HG03460 (cell line): ENCODE measurements at regions not wholly inside any gene's neighbourhood (a gene's known extent, or its start where the extent isn't known, plus 50 kb on each side); places are given as distances from the start of the nearest gene placed in this dataset.

ENCODE experiments used
- ATAC-seq: cut with Tn5 transposase; IDR thresholded peaks from one replicate; pipeline ENCODE4 v1.9.1; 2021; ENCODE audit not compliant: unreplicated experiment

- ATAC-seq: peak; percentile 26
Measured at GRCh38 chr3:152516216-152516615, 247.5 kb downstream of the MBNL1 start.

DNA sequence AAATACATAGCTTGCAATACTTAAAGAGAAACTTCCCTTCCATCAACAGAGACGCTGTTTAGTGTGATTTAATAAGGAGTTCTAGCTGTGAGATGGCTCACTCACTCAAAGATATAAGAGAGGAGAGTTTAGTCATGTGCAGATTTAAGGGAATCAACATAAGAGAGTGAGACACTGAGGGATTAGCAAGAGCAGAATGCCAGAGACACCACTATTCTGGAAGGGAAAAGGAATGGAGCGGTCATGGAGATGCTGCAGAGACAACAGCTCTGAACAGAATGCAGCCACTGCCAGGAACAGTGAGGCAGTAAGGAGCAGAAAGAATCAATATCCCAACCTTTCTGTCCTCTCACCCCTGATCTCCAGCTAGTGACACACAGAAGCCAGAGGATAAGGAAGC, 248.8 kb downstream of the MBNL1 start:
- no peak for ATAC-seq

DNA sequence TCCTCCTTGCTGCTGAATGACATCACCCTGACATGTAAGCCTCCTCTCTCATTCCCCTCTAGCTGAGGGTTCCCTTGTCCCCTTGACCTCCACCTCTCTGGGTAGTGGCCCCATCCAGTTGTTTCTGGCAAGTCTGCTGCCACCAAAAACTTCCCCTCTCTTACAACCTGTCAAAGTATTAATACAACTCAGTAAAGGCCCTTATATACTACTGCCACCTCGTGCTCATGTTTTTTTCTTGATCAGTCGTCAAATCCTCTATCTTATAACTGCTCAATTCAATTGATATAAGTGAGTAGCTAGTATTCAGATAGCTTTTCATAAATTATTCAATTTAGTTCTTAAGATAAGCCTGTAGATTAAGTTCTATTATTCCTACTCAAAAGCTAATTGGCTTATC, 249.6 kb downstream of the MBNL1 start:
- ATAC-seq: no peak

DNA sequence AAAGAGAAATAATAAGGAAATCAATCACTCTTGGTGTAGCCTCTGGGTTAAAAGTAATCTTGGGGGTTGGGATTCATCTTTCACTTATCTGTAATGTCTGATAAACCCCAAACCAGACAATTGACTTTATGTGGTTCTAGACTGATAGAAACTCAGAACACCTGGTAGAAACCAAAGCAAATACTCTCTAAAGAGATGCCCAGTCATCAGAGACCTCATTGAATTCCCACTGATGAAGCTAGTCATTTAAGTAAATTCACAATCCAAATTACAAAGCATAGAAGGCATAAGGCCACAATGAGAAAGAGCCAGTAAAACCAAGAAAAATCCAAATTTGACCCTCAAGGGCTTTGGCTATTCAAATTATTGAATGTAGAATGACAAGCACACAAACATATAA, 250.6 kb downstream of the MBNL1 start:
- peak; percentile 54 for ATAC-seq

- no peak for ATAC-seq
Measured at GRCh38 chr3:152522036-152522435, 253.3 kb downstream of the MBNL1 start.

DNA sequence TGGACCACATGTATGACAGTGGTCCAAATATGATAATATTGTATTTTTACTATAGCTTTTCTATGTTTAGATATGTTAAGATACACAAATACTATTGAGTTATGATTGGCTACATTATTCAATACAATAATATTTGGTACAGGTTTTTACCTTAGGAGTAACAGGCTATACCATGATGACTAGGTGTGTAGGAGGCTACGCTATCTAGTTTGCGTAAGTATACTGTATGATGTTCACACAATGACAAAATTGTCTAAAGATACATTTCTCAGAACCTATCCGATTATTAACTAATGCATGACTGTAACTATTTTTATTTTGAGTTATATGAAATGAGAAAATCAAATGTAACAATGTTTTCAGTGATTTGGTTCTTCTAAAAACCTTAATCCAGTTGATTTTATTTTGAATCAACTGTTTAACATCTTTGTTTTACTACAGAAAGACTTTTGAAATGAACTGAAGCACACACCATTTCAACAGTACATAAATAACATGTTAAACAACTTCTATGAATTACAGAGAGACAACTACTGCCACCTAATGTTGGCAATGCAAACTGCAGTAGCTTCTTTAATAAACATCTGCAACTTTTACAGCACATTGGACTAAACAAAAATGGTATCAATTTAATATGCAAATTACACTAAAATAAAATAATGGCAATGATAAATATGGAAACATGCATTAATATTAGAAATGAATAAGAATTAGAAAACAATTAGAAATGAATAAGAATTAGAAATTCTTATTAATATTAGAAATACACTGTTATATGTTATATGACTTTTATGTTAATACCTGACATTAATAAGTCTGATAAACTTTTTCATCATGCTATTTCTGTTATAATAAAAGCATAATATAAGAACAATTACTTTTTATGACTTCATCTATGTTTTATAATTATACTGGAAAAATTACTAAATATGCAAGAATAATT, 255.7 kb downstream of the MBNL1 start:
- no peak for ATAC-seq

GRCh38 chr3:152531717-152532116, 263.0 kb downstream of the MBNL1 start:
- no peak for ATAC-seq

DNA sequence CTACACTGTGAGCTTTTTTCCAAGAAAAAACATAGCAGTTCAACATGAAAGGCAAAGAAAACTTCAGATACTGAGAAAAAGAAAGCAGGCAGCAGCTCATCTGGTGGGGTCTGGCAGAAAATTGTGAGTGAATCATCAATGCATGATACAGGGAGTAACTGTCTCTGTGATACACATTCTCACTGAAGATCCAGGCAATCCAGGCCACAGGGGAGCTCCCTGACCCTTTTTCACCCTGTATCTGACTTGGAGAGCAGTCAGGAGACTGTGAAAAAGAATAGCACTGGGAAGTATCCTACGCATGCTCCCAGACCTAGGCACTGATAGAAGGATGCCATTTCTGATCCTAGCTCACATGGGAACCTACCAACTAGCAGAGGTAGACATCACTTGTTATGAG, 269.8 kb downstream of the MBNL1 start:
- ATAC-seq: no peak

DNA sequence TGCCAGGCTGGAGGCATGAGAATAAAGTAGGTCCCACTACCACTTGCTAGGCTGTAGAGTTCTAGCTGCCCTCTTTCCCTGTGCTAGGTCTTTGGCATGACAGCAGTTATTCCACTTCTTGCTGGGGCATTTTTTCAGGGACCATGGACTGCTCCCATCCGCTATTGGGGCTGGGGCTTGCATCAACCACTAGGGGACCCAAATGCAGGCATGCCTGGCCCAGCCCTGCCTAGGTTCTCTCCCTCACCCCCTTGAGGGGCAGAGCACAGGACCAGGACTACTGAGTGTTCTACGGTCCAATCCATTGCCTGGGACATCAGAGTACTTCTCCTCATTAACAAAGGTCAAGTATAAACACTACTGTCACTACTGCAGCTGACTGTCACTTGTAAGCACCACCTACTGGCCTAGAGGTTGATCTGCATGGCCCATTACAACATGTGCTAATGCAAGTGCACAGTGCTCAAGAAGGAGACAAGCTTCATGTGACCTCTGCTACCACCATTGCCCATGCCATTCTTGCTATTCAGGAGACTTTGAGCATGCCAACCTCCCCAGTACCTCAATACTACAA, 270.5 kb downstream of the MBNL1 start:
- ATAC-seq: no peak

- no peak for ATAC-seq
Measured at GRCh38 chr3:152540120-152540519, 271.4 kb downstream of the MBNL1 start.

GRCh38 chr3:152547153-152547552, 278.4 kb downstream of the MBNL1 start:
- ATAC-seq: no peak

- no peak for ATAC-seq
Measured at GRCh38 chr3:152549263-152549662, 280.5 kb downstream of the MBNL1 start.

DNA sequence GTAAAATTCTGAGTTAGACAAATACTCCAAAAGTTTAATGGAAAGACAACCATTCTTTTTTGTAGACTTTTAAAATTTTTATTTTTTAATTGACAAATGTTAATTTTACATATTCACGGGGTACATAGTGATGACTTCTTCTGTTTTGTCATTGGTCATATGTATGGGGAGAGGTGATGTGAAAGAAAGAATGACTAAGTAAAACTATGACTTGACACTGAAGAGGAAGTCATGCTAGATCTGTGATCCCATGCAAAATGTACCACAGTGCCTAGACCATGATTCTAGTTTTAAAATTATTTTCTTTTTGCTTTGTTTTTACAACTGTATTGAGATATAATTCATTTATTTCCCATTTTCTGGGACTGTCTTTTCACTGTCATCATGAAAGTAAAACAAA, 281.6 kb downstream of the MBNL1 start:
- no peak for ATAC-seq

DNA sequence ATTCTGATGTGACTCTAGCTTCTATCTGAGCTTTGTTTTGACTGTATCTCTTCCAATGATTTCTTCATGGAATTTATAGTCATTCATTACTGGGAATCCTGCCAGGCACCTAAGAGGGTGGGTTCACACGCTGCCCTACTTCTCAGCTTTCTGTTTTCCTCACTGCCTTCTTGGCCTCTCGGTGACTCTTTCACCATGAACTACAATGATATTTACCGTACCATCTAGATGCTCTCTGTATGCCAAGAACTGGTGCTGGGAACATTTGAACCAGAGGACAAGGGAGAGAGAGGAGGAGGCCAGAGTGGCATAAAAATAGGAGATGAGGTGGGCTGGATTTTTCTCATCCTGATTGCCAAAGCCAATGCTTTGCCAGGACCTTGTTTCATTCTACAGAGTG, 280.0 kb upstream of the P2RY1 start:
- no peak for ATAC-seq

DNA sequence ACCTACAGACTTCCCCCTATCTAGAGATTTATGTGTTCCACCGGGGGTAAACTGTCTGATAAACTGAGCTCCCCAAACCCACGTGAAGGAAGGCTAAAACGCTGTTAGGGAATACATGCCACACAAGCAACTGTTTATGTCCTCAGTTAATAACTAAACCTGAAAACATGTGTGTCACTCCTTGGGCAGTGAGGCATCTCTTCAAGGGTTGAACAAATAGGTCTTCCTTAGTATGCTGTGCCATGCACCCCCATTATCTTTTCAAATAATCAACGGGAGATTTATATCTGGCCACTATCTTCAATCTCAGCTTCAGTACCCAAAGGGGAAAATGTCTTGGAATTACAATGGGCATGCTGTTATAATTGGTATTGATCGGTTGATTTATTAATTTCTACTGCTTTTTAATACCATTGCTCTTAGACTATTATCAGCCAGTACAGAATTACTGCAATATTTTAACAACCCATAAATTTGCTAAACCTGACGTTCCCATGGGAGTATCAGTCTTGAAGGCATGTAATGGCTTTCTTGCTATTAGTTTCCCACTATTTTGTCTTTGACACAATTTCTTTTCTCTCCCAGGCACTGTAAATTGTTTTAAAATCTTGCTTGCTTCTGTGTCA, 279.2 kb upstream of the P2RY1 start:
- no peak for ATAC-seq

- peak; percentile 68 for ATAC-seq
Measured at GRCh38 chr3:152556731-152557254, 278.1 kb upstream of the P2RY1 start.

DNA sequence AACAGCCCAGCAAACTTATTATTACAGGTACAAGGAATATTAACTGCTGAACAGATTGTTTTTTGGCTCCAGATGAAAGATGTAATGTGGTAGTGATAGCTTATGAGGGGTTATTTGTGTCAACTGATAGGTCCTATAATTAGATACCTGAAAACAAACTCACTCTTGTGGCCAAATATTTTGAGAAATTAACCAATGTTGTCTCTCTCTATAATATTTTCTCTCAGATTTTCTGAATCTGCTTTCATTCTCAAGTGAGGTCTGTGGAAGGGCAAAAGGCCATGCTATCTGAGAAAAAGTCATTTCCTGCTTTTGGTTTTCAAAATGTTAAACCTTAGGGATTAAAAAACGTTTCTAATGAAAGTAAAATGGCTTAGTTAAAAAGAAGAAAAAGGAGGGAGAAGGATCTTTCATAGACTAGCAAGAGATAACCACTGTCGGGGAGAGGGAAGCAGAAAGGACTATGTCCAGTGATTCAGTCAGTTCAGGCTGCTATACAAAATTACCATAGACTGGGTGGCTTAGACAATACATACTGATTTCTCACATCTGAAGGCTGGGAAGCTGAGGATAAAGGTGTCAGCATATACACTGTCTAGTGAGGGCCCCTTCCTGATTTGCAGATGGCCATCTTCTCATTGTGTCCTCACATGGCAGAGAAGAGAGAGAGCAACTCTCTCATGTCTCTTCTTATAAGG, 277.5 kb upstream of the P2RY1 start:
- ATAC-seq: no peak

- ATAC-seq: no peak
Measured at GRCh38 chr3:152558386-152558785, 276.5 kb upstream of the P2RY1 start.

GRCh38 chr3:152559246-152559645, 275.7 kb upstream of the P2RY1 start:
- no peak for ATAC-seq

DNA sequence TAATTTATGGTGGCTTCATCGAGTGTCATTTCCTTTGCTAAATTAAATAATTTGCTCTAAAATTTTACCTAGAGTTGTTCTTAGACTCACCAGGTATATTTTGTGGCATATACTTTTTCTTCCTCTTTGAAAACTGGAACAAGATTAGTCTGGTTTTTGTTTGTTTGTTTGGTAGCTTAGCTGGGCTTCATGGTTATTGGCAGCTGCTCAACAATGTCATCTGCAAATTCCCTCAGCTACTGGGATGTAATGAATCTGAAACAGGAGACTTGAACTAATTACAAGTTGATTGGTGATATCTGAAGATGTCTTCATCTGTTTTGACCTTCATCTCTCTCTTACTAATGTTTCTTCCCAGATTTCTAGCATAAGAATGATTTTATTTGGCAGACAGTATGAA, 270.5 kb upstream of the P2RY1 start:
- ATAC-seq: no peak

DNA sequence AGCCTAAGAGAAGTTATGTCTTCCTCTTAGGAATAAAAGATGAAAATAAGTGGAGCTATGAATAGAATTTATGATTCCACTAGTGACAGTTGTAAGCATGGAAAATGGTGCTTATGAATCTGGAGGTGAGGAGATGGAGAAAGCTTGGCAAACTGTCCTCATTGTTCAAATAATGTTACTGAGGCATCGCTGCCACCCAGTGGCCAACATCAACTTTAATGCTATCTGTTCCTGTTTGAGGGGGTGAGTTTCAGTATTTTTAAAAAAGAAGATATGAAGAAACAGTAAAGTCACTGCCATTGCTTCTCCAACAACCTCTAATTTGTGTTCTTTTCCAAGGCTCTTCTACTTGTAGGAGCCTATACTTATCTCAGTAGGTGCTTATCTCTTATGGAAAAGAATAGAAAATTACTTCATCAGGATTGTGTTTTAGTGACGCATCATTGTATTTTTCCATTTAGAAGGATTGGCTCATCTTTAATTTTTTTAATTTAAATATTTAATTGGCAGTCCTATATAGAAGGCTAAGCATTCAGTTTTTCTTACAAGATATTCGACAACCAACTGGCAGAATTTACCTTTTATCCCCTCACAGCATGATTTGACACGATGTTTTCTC, 260.4 kb upstream of the P2RY1 start:
- peak; percentile 84 for ATAC-seq
